Islet of Langerhans (tissue), 1 donor: ENCODE measurements at regions not wholly inside any gene's neighbourhood (a gene's known extent, or its start where the extent isn't known, plus 50 kb on each side); places are given as distances from the start of the nearest gene placed in this dataset.

Experiments used
- FAIRE-seq: peaks from one replicate; lab custom pipeline; 2011; peaks lifted over from hg19 to GRCh38; lab: Jason Lieb, UNC

- no peak for FAIRE-seq
These were observed 214.5 kb upstream of the RASA1 start for GRCh38 chr5:87053146-87053545.

GRCh38 chr5:87054821-87055220 is 212.9 kb upstream of the RASA1 start:
- no peak for FAIRE-seq

- no peak for FAIRE-seq
These were observed 206.6 kb upstream of the RASA1 start for GRCh38 chr5:87061046-87061445.

GRCh38 chr5:87069311-87069710 is 198.4 kb upstream of the RASA1 start:
- no peak for FAIRE-seq

GRCh38 chr5:87069974-87070608 is 197.6 kb upstream of the RASA1 start:
- no peak for FAIRE-seq

GRCh38 chr5:87074072-87074471 is 193.6 kb upstream of the RASA1 start:
- FAIRE-seq, result no peak

- FAIRE-seq, result no peak
These were observed 192.6 kb upstream of the RASA1 start for GRCh38 chr5:87074934-87075541.

GRCh38 chr5:87076411-87076810 is 191.3 kb upstream of the RASA1 start:
- no peak for FAIRE-seq

GRCh38 chr5:87076931-87077330 is 190.8 kb upstream of the RASA1 start:
- FAIRE-seq, result no peak

GRCh38 chr5:87079219-87079618 is 188.5 kb upstream of the RASA1 start:
- FAIRE-seq, result no peak

- FAIRE-seq, result no peak
These were observed 186.7 kb upstream of the RASA1 start for GRCh38 chr5:87081016-87081415.

- FAIRE-seq, result no peak
These were observed 185.9 kb upstream of the RASA1 start for GRCh38 chr5:87081511-87082372.

GRCh38 chr5:87094347-87094746 is 173.3 kb upstream of the RASA1 start:
- FAIRE-seq, result no peak

GRCh38 chr5:87094833-87095232 is 172.8 kb upstream of the RASA1 start:
- FAIRE-seq, result no peak

GRCh38 chr5:87095787-87096186 is 171.9 kb upstream of the RASA1 start:
- no peak for FAIRE-seq

- no peak for FAIRE-seq
These were observed 170.0 kb upstream of the RASA1 start for GRCh38 chr5:87097664-87098063.

- no peak for FAIRE-seq
These were observed 168.3 kb upstream of the RASA1 start for GRCh38 chr5:87099291-87099839.

GRCh38 chr5:87099968-87100367 is 167.7 kb upstream of the RASA1 start:
- FAIRE-seq, result no peak

GRCh38 chr5:87101321-87101720 is 166.4 kb upstream of the RASA1 start:
- FAIRE-seq, result no peak

- FAIRE-seq, result no peak
These were observed 164.8 kb upstream of the RASA1 start for GRCh38 chr5:87102841-87103240.

- FAIRE-seq, result no peak
These were observed 163.9 kb upstream of the RASA1 start for GRCh38 chr5:87103616-87104287.

- FAIRE-seq, result no peak
These were observed 162.1 kb upstream of the RASA1 start for GRCh38 chr5:87105577-87105976.

- FAIRE-seq, result no peak
These were observed 157.9 kb upstream of the RASA1 start for GRCh38 chr5:87109746-87110145.
